ENCODE measurements at regions not wholly inside any gene's neighbourhood (a gene's known extent, or its start where the extent isn't known, plus 50 kb on each side); places are given as distances from the start of the nearest gene placed in this dataset.

GRCh38 chr1:201773764-201774163 is 55.2 kb upstream of the IPO9 start:
- TF ChIP-seq CREB1 (IDR thresholded peaks at IDR 0.05) (no peak), CTCF (IDR thresholded peaks at IDR 0.05; ENCODE audit: control extremely low read depth in 1 of 3, insufficient read depth in 1 of 3, low read depth in 1 of 3, low read length in 3 of 3) (no peak), ATF3 (IDR thresholded peaks at IDR 0.05; ENCODE audit: insufficient read depth, low read depth, low read length) (no peak), POLR2AphosphoS5 (IDR thresholded peaks at IDR 0.05; ENCODE audit: low read depth, low read length) (no peak), EZH2 (IDR thresholded peaks at IDR 0.05; ENCODE audit: low read depth, low read length, severe bottlenecking) (no peak), POLR2A (IDR thresholded peaks at IDR 0.05; ENCODE audit: control extremely low read depth in 1 of 2, low read depth in 2 of 2, low read length in 2 of 2) (no peak), GABPA (IDR thresholded peaks at IDR 0.05; ENCODE audit: borderline replicate concordance, insufficient read depth, low read length) (no peak), TAF1 (IDR thresholded peaks at IDR 0.05; ENCODE audit: low read depth, low read length) (no peak), ZNF274 (IDR thresholded peaks at IDR 0.05; ENCODE audit: borderline replicate concordance, extremely low read depth, low read length) (no peak), CEBPB (IDR thresholded peaks at IDR 0.05; ENCODE audit: low read depth, low read length) (no peak), RFX5 (IDR thresholded peaks at IDR 0.05; ENCODE audit: borderline replicate concordance, low read depth, low read length) (no peak), RXRA (IDR thresholded peaks at IDR 0.05; ENCODE audit: insufficient read depth, low read depth, low read length) (no peak)

Measured in H1 (cell line).